ENCODE measurements at regions not wholly inside any gene's neighbourhood (a gene's known extent, or its start where the extent isn't known, plus 50 kb on each side); places are given as distances from the start of the nearest gene placed in this dataset.

- intact Hi-C loops (cut with micrococcal nuclease): loop anchor here (5.0 kb wide), 1 partner anchor 401 kb away; no protein-coding TSS in a partner anchor
- no TSS peak for BruUV-seq (replicated peaks)
- Histone ChIP-seq H3F3A (ENCODE audit: low read length, unreplicated experiment) (no peaks in the 10 kb centered on the region), H3K27ac (ENCODE audit: low read length) (peak overlapping the region; percentile 78), H3K9me3 (ENCODE audit: low read length) (no peaks in the 10 kb centered on the region), H3K9ac (ENCODE audit: low read length) (no peak overlapping the region), H2AFZ (ENCODE audit: low read length) (no peak overlapping the region), H3K9me2 (replicated peaks; ENCODE audit: low read length) (no peaks in the 10 kb centered on the region), H3K36me3 (ENCODE audit: low read depth, low read length) (no peaks in the 10 kb centered on the region), H3K4me2 (ENCODE audit: low read length) (peak overlapping the region; percentile 62), H3K27me3 (ENCODE audit: low read length) (no peaks in the 10 kb centered on the region), H3K79me2 (ENCODE audit: low read length) (no peaks in the 10 kb centered on the region), H3K4me1 (ENCODE audit: insufficient read depth, low read length) (peaks cover 38% of the 10 kb centered on the region), H3K4me3 (ENCODE audit: low read length) (no peak overlapping the region), H4K20me1 (ENCODE audit: low read length) (no peaks in the 10 kb centered on the region)
- CTCF ChIA-PET: no interaction called here
- ATAC-seq (no peak), DNase-seq (no peak)
- TF ChIP-seq CTCF (conservative IDR thresholded peaks at IDR 0.05; ENCODE audit: low read depth, low read length): no peak
- no peak for TF ChIP-seq EZH2phosphoT487 (IDR thresholded peaks at IDR 0.05; ENCODE audit: borderline replicate concordance, low read length)
- TF ChIP-seq EZH2 (IDR thresholded peaks at IDR 0.05; ENCODE audit: low read length, unreplicated experiment): no peak
- POLR2A ChIA-PET (ENCODE audit: unreplicated experiment): no interaction called here
Measured at GRCh38 chr12:75636607-75637006, 125.2 kb upstream of the KRR1 start.

GRCh38 chr12:75635606-75636444 lies 124.4 kb upstream of the KRR1 start:
- Histone ChIP-seq H3K9ac (ENCODE audit: low read length) (peak overlapping the region; percentile 21), H3K79me2 (ENCODE audit: low read length) (no peaks in the 10 kb centered on the region), H4K20me1 (ENCODE audit: low read length) (no peaks in the 10 kb centered on the region), H3K36me3 (ENCODE audit: low read depth, low read length) (no peaks in the 10 kb centered on the region), H3K4me1 (ENCODE audit: insufficient read depth, low read length) (peaks cover 30% of the 10 kb centered on the region), H3K27me3 (ENCODE audit: low read length) (no peaks in the 10 kb centered on the region), H3K9me2 (replicated peaks; ENCODE audit: low read length) (no peaks in the 10 kb centered on the region), H3K4me3 (ENCODE audit: low read length) (no peak overlapping the region), H3K9me3 (ENCODE audit: low read length) (no peaks in the 10 kb centered on the region), H2AFZ (ENCODE audit: low read length) (0 out of 2 replicates have a peak overlapping the region, but pooled peaks have one; percentile 9), H3K27ac (ENCODE audit: low read length) (peak overlapping the region; percentile 78), H3K4me2 (ENCODE audit: low read length) (peak overlapping the region; percentile 62), H3F3A (ENCODE audit: low read length, unreplicated experiment) (no peaks in the 10 kb centered on the region)
- BruUV-seq (replicated peaks): no TSS peak
- ChIA-PET POLR2A (ENCODE audit: unreplicated experiment) (no interaction called here), CTCF (no interaction called here)
- ATAC-seq (peak; percentile 96), DNase-seq (peak; percentile 85)
- intact Hi-C loops (cut with micrococcal nuclease): loop anchor here (5.0 kb wide), 1 partner anchor 401 kb away; no protein-coding TSS in a partner anchor
- TF ChIP-seq EZH2 (IDR thresholded peaks at IDR 0.05; ENCODE audit: low read length, unreplicated experiment): no peak
- TF ChIP-seq EZH2phosphoT487 (IDR thresholded peaks at IDR 0.05; ENCODE audit: borderline replicate concordance, low read length): no peak
- TF ChIP-seq CTCF (conservative IDR thresholded peaks at IDR 0.05; ENCODE audit: low read depth, low read length): no peak

Data from PC-3 (cell line).